MCF 10A (cell line): ENCODE measurements at regions not wholly inside any gene's neighbourhood (a gene's known extent, or its start where the extent isn't known, plus 50 kb on each side); places are given as distances from the start of the nearest gene placed in this dataset.

Experiments
- BruUV-seq: library from RNA; stranded (reverse); fragments of 400-500 nt; replicated peaks from 2 replicates; lab custom pipeline; 2021; lab: Mats Ljungman, UMichigan
- CTCF ChIA-PET: fragments of 300-600 bp; sonication (Branson Sonifier 250); formaldehyde crosslinking; extraction: SDS; loops from one replicate; lab custom pipeline; 2021; ENCODE audit warnings: antibody characterized with exemption, inconsistent platforms; lab: Yijun Ruan, JAX
- POLR2A ChIA-PET: fragments of 300-600, 350-650 bp; sonication (Branson Sonifier 250); formaldehyde crosslinking; extraction: SDS; loops from one replicate; lab custom pipeline; 2020; ENCODE audit warnings: antibody characterized with exemption, inconsistent platforms; lab: Yijun Ruan, JAX
- DNase-seq: peaks from one replicate; pipeline ENCODE4 v3.0.0-alpha.2; 2018; ENCODE audit not compliant: unreplicated experiment
- H3K27ac Mint-ChIP-seq: one replicate; pipeline ENCODE4 v1.8.0; 2022; ENCODE audit warnings: mild to moderate bottlenecking, low read depth, mixed read lengths; ENCODE audit not compliant: unreplicated experiment
- H3K27me3 Mint-ChIP-seq: one replicate; pipeline ENCODE4 v1.8.0; 2022; ENCODE audit warnings: mixed read lengths; ENCODE audit not compliant: insufficient read depth, unreplicated experiment
- H3K36me3 Mint-ChIP-seq: one replicate; pipeline ENCODE4 v1.8.0; 2022; ENCODE audit warnings: mild to moderate bottlenecking, moderate library complexity, mixed read lengths; ENCODE audit not compliant: insufficient read depth, unreplicated experiment
- H3K4me1 Mint-ChIP-seq: one replicate; pipeline ENCODE4 v1.8.0; 2022; ENCODE audit warnings: mixed read lengths; ENCODE audit not compliant: insufficient read depth, unreplicated experiment
- H3K4me3 Mint-ChIP-seq: one replicate; pipeline ENCODE4 v1.8.0; 2022; ENCODE audit warnings: mild to moderate bottlenecking, moderate library complexity, mixed read lengths; ENCODE audit not compliant: unreplicated experiment
- H3K9me3 Mint-ChIP-seq: one replicate; pipeline ENCODE4 v1.8.0; 2022; ENCODE audit warnings: mixed read lengths; ENCODE audit not compliant: unreplicated experiment
- intact Hi-C: fragments of 100-400 bp; cut with micrococcal nuclease; formaldehyde crosslinking; loops from 2 replicates; pipeline ENCODE4 v1.14.1; 2022
- TF ChIP-seq, protein P1 (sequence below): fragments of 200-600 bp; IDR thresholded peaks from one replicate; pipeline ENCODE4 v1.8.0; 2022; ENCODE audit warnings: antibody characterized with exemption, mild to moderate bottlenecking; ENCODE audit not compliant: unreplicated experiment

GRCh38 chr1:82388679-82389078, 587.9 kb downstream of the ADGRL2 start:
- POLR2A ChIA-PET = interaction anchor here (1.0 to 1.6 kb wide), 5 partner anchors 11 to 587 kb away, joined by 3 to 7 read pairs (median 5); partner anchors contain the start of gene ADGRL2
- peak; percentile 97 for DNase-seq
- Mint-ChIP-seq H3K27me3 (no peaks in the 10 kb centered on the region), H3K36me3 (no peaks in the 10 kb centered on the region), H3K4me1 (peaks cover 36% of the 10 kb centered on the region), H3K9me3 (peaks cover 4% of the 10 kb centered on the region), H3K27ac (peak overlapping the region; percentile 35), H3K4me3 (no peak overlapping the region)
- TF ChIP-seq, protein P1, sequence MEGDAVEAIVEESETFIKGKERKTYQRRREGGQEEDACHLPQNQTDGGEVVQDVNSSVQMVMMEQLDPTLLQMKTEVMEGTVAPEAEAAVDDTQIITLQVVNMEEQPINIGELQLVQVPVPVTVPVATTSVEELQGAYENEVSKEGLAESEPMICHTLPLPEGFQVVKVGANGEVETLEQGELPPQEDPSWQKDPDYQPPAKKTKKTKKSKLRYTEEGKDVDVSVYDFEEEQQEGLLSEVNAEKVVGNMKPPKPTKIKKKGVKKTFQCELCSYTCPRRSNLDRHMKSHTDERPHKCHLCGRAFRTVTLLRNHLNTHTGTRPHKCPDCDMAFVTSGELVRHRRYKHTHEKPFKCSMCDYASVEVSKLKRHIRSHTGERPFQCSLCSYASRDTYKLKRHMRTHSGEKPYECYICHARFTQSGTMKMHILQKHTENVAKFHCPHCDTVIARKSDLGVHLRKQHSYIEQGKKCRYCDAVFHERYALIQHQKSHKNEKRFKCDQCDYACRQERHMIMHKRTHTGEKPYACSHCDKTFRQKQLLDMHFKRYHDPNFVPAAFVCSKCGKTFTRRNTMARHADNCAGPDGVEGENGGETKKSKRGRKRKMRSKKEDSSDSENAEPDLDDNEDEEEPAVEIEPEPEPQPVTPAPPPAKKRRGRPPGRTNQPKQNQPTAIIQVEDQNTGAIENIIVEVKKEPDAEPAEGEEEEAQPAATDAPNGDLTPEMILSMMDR = no peak
- BruUV-seq = no TSS peak
- CTCF ChIA-PET = interaction anchor here (0.7 kb wide), 1 partner anchor 380 kb away, joined by 3 read pairs; no protein-coding TSS in a partner anchor
- intact Hi-C loops = loop anchor here (10.0 kb wide), 1 partner anchor 176 kb away; no protein-coding TSS in a partner anchor

DNA sequence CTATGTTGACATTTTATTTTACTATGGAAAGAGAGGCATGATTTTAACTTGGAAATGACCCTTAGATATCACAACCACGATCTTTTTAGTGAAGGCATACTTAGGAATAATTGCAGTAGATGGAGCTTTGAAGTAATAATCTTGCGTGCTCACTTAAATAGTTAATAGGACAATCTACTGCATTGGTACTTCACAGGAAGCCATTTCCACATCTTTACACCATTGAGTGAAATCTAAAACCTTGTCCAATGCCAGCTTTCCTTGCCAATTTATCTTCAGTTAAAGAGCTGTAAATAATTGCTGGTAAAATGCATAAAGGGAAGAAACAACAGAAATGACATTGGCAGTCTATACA, 586.3 kb downstream of the ADGRL2 start:
- no peak overlapping the region for H3K27ac Mint-ChIP-seq
- no TSS peak for BruUV-seq
- H3K4me1 Mint-ChIP-seq = peaks cover 27% of the 10 kb centered on the region
- no peak overlapping the region for H3K4me3 Mint-ChIP-seq
- CTCF ChIA-PET = interaction anchor here (2.0 kb wide), 1 partner anchor 10 kb away, joined by 17 read pairs; no protein-coding TSS in a partner anchor
- H3K27me3 Mint-ChIP-seq = no peaks in the 10 kb centered on the region
- no peak for DNase-seq
- H3K9me3 Mint-ChIP-seq = peaks cover 7% of the 10 kb centered on the region
- POLR2A ChIA-PET = interaction anchor here (0.6 to 2.6 kb wide), 4 partner anchors 10 to 453 kb away, joined by 3 to 10 read pairs (median 3); no protein-coding TSS in a partner anchor
- intact Hi-C loops = loop anchor here (10.0 kb wide), 1 partner anchor 178 kb away; no protein-coding TSS in a partner anchor
- TF ChIP-seq, protein P1 = no peak
- H3K36me3 Mint-ChIP-seq = no peaks in the 10 kb centered on the region

GRCh38 chr1:82386365-82387011, 585.8 kb downstream of the ADGRL2 start:
- Mint-ChIP-seq H3K36me3 (no peaks in the 10 kb centered on the region), H3K4me3 (no peak overlapping the region), H3K27me3 (no peaks in the 10 kb centered on the region), H3K27ac (no peak overlapping the region), H3K4me1 (peaks cover 27% of the 10 kb centered on the region), H3K9me3 (peaks cover 7% of the 10 kb centered on the region)
- CTCF ChIA-PET = interaction anchor here (0.6 to 2.0 kb wide), 3 partner anchors 9 to 1095 kb away, joined by 3 to 17 read pairs (median 3); no protein-coding TSS in a partner anchor
- TF ChIP-seq, protein P1 = no peak
- intact Hi-C loops = loop anchor here (10.0 kb wide), 1 partner anchor 178 kb away; no protein-coding TSS in a partner anchor
- POLR2A ChIA-PET = interaction anchor here (0.6 to 2.6 kb wide), 4 partner anchors 9 to 453 kb away, joined by 3 to 10 read pairs (median 3); no protein-coding TSS in a partner anchor
- DNase-seq = peak; percentile 8
- BruUV-seq = no TSS peak

DNA sequence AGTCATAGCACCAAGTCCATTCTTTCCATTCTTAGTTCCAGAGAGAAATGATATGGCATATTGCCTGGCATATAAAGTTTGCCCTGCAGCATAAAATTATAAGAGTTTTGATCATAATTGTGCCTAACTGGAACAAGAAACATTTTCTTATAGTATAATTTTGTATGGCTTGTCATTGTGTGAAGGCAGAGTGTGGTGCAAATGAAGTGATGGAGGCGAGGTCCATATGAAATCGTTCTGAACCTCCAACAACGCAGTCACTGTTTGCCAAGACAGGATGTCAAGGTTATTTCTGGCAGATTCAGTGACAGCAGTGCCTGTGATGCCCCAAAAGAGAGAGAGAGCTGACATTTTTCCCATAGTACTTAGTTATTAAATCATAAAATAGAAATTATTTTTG, 584.0 kb downstream of the ADGRL2 start:
- CTCF ChIA-PET = interaction anchor here (0.6 kb wide), 1 partner anchor 1418 kb away, joined by 3 read pairs; no protein-coding TSS in a partner anchor
- POLR2A ChIA-PET = interaction anchor here (0.7 kb wide), 1 partner anchor 10 kb away, joined by 3 read pairs; no protein-coding TSS in a partner anchor
- DNase-seq = no peak
- Mint-ChIP-seq H3K36me3 (no peaks in the 10 kb centered on the region), H3K4me1 (peaks cover 20% of the 10 kb centered on the region), H3K9me3 (peaks cover 7% of the 10 kb centered on the region), H3K4me3 (no peak overlapping the region), H3K27me3 (no peaks in the 10 kb centered on the region), H3K27ac (no peak overlapping the region)
- BruUV-seq = no TSS peak
- intact Hi-C loops = loop anchor here (10.0 kb wide), 1 partner anchor 180 kb away; no protein-coding TSS in a partner anchor
- TF ChIP-seq, protein P1 = no peak
